NB4 (cell line): ENCODE measurements at regions not wholly inside any gene's neighbourhood (a gene's known extent, or its start where the extent isn't known, plus 50 kb on each side); places are given as distances from the start of the nearest gene placed in this dataset.

Experiments
- POLR2A ChIP-seq: IDR thresholded peaks from 2 replicates; pipeline ENCODE4 v1.6.1; 2011; ENCODE audit warnings: mild to moderate bottlenecking; ENCODE audit not compliant: insufficient read length; ENCODE audit errors: extremely low read depth
- TF ChIP-seq, protein P1 (sequence below): IDR thresholded peaks from one replicate; pipeline ENCODE4 v1.5.1; 2012; ENCODE audit warnings: low read depth, low read length

DNA sequence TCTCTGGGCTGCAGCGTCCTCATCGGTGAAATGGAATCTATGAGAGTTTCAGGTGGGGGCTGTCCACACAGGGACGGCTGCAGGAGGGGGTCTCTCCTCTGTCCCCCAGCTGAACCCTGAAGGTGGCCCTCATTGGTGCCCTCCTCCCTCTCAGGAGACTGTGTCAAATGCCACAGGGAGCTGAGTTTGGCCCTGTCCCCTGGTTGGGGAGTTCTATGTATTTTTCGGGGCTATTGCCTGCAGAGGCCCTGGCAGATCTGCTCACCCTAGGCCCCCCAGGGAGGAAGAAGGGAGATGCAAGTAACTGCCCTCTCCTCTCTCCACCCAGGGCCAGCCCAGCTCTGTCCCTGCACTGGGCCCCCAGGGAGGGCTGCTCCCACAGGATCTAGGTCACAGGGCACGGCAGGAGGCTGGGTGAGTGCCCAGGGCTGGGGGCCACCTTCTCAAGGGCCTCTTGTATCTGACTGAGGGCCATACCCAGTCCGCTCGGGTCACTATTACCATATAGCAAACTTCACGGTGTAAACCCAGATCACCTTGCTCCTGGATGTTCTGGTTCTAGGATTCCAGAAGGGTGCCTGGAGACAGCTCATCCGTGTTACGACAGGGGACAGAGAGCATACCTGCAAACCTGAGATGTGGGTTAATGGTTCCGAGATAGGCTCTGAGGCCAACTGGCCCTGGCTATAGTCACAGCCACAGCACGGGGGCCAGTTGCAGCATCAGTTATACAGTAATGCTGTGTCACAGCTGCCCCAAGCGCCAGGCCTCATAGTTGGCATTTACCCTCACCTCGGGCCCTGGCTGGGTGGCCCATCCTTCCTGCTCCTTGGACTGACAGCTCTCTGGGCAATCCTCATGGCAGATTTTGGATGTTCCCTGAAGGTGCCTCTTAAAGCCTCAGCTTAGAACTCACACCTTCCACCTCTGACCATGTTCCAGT is 102.4 kb upstream of the PRR23E start:
- TF ChIP-seq, protein P1, sequence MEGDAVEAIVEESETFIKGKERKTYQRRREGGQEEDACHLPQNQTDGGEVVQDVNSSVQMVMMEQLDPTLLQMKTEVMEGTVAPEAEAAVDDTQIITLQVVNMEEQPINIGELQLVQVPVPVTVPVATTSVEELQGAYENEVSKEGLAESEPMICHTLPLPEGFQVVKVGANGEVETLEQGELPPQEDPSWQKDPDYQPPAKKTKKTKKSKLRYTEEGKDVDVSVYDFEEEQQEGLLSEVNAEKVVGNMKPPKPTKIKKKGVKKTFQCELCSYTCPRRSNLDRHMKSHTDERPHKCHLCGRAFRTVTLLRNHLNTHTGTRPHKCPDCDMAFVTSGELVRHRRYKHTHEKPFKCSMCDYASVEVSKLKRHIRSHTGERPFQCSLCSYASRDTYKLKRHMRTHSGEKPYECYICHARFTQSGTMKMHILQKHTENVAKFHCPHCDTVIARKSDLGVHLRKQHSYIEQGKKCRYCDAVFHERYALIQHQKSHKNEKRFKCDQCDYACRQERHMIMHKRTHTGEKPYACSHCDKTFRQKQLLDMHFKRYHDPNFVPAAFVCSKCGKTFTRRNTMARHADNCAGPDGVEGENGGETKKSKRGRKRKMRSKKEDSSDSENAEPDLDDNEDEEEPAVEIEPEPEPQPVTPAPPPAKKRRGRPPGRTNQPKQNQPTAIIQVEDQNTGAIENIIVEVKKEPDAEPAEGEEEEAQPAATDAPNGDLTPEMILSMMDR, result no peak
- TF ChIP-seq POLR2A, result no peak
